OCI-LY3 (cell line): ENCODE measurements at regions not wholly inside any gene's neighbourhood (a gene's known extent, or its start where the extent isn't known, plus 50 kb on each side); places are given as distances from the start of the nearest gene placed in this dataset.

Source experiments
- H2AFZ ChIP-seq: fragments of 200-600, 300-600 bp; shearing (Covaris generic); 2 replicates; pipeline ENCODE4 v1.6.0; 2014; ENCODE audit warnings: antibody characterized with exemption, low read depth, low read length
- H3K27ac ChIP-seq: fragments of 200-600, 300-600 bp; sonication (generic); 2 replicates; pipeline ENCODE4 v1.5.1; 2014; ENCODE audit warnings: mild to moderate bottlenecking, low read length, moderate library complexity, mixed read lengths
- H3K27me3 ChIP-seq: fragments of 200-600, 300-600 bp; sonication (generic); 2 replicates; pipeline ENCODE4 v1.6.1; 2014; ENCODE audit warnings: low read depth, low read length, mixed read lengths
- H3K36me3 ChIP-seq: fragments of 200-600, 300-600 bp; sonication (generic); replicated peaks from 2 replicates; pipeline ENCODE3; 2014; ENCODE audit warnings: low read depth, low read length, mixed read lengths
- H3K4me1 ChIP-seq: fragments of 300-600, 200-600 bp; sonication (generic); 2 replicates; pipeline ENCODE4 v1.6.1; 2014; ENCODE audit warnings: low read length, mixed read lengths
- H3K4me2 ChIP-seq: fragments of 200-600, 300-600 bp; sonication (generic); 2 replicates; pipeline ENCODE4 v1.6.1; 2014; ENCODE audit warnings: low read length, mixed read lengths
- H3K4me3 ChIP-seq: fragments of 300-600, 200-600 bp; sonication (generic); 2 replicates; pipeline ENCODE4 v1.5.1; 2014; ENCODE audit warnings: antibody characterized with exemption, mild to moderate bottlenecking, low read length, moderate library complexity
- H3K79me2 ChIP-seq: fragments of 300-600, 200-600 bp; shearing (Covaris generic); 2 replicates; pipeline ENCODE4 v1.6.1; 2014; ENCODE audit warnings: mild to moderate bottlenecking, low read length, mixed read lengths
- H3K9ac ChIP-seq: fragments of 300-600, 200-600 bp; shearing (Covaris generic); 2 replicates; pipeline ENCODE4 v1.6.0; 2014; ENCODE audit warnings: mild to moderate bottlenecking, low read length, moderate library complexity
- H3K9me3 ChIP-seq: fragments of 200-600, 300-600 bp; shearing (Covaris generic); 2 replicates; pipeline ENCODE4 v1.6.1; 2014; ENCODE audit warnings: low read length, mixed read lengths; ENCODE audit not compliant: insufficient read depth
- H4K20me1 ChIP-seq: fragments of 200-600, 300-600 bp; sonication (generic); 2 replicates; pipeline ENCODE4 v1.6.1; 2016; ENCODE audit warnings: low read length, mixed read lengths; ENCODE audit not compliant: insufficient read depth
- EZH2phosphoT487 ChIP-seq: fragments of 200-600 bp; shearing (Covaris generic); IDR thresholded peaks from 2 replicates; pipeline ENCODE4 v1.6.1; 2018; ENCODE audit warnings: antibody characterized with exemption, mixed run types, low read depth
- TF ChIP-seq, protein P1 (sequence below): fragments of 200-600, 300-600 bp; sonication (generic); IDR thresholded peaks from 2 replicates; pipeline ENCODE4 v1.5.1; 2014; ENCODE audit warnings: antibody characterized with exemption, low read length, low read depth

DNA sequence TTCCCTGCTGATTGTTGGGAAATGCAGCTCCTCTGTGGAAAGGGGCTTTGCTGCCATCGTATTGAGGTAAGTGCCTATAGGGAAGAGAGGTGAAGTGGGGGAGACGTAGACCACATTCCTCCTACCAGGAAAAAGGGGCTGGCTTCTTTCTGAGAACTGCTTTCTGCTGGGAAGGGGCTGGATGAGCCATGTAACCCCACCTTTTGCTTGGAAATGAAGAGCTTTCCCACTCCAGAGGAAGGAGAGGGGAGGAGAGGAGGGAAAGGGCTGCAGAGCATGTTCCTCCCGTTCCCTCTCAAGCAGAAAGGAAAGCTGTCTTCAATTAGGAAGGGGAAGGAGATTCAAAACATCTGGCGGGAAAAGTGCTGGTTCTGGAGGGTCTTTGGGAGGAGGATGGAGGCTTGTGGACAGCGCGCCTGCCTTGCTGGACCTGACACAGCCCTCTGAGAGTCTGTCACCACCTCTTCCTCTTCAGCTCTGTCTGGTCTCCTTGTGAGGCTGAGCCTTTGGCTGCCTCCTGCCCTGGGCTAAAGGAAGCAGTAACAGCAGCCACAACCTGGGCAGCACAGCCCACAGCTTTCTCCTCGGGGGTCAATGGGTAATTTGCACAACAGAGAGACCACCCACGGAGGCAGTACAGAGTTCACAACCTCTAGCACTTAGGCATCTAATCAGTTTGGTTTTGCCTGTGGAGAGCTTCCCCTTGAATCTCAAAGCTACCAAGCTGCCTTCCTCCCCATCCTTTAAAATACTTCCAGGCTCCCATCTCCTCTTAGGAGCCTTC lies 410.0 kb upstream of the TNP1 start:
- no peaks in the 10 kb centered on the region for H3K79me2 ChIP-seq
- H3K9me3 ChIP-seq: no peaks in the 10 kb centered on the region
- H3K9ac ChIP-seq: no peak overlapping the region
- H3K27me3 ChIP-seq: no peaks in the 10 kb centered on the region
- H3K4me1 ChIP-seq: no peaks in the 10 kb centered on the region
- H2AFZ ChIP-seq: no peak overlapping the region
- no peak overlapping the region for H3K27ac ChIP-seq
- H3K4me3 ChIP-seq: no peak overlapping the region
- no peak overlapping the region for H3K4me2 ChIP-seq
- H4K20me1 ChIP-seq: no peaks in the 10 kb centered on the region
- no peaks in the 10 kb centered on the region for H3K36me3 ChIP-seq
- TF ChIP-seq, protein P1, sequence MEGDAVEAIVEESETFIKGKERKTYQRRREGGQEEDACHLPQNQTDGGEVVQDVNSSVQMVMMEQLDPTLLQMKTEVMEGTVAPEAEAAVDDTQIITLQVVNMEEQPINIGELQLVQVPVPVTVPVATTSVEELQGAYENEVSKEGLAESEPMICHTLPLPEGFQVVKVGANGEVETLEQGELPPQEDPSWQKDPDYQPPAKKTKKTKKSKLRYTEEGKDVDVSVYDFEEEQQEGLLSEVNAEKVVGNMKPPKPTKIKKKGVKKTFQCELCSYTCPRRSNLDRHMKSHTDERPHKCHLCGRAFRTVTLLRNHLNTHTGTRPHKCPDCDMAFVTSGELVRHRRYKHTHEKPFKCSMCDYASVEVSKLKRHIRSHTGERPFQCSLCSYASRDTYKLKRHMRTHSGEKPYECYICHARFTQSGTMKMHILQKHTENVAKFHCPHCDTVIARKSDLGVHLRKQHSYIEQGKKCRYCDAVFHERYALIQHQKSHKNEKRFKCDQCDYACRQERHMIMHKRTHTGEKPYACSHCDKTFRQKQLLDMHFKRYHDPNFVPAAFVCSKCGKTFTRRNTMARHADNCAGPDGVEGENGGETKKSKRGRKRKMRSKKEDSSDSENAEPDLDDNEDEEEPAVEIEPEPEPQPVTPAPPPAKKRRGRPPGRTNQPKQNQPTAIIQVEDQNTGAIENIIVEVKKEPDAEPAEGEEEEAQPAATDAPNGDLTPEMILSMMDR: no peak
- no peak for TF ChIP-seq EZH2phosphoT487

DNA sequence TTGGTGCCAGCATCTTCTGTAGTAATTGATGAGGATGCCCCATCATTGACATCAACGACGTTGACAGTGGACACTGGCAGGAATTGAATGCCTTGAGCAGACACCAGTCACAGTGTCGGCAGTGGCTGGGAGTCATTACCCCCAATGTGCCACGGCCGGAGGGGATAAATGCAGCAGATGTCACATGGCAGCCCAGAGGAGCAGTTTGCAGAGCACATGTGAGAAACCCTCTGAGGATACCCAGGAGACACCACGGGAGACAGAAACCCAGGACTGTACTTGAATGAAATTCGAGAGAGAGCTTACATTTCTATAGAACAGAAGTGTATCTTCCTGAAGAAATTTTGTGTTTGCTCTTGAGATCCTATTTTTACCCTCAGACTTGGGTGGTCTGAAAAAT lies 409.1 kb upstream of the TNP1 start:
- H3K4me2 ChIP-seq: no peak overlapping the region
- no peaks in the 10 kb centered on the region for H4K20me1 ChIP-seq
- H2AFZ ChIP-seq: no peak overlapping the region
- H3K36me3 ChIP-seq: no peaks in the 10 kb centered on the region
- H3K4me1 ChIP-seq: no peaks in the 10 kb centered on the region
- H3K4me3 ChIP-seq: no peak overlapping the region
- no peaks in the 10 kb centered on the region for H3K27me3 ChIP-seq
- no peak overlapping the region for H3K27ac ChIP-seq
- H3K9me3 ChIP-seq: no peaks in the 10 kb centered on the region
- no peak overlapping the region for H3K9ac ChIP-seq
- TF ChIP-seq, protein P1: no peak
- TF ChIP-seq EZH2phosphoT487: no peak
- no peaks in the 10 kb centered on the region for H3K79me2 ChIP-seq

GRCh38 chr2:217267758-217268157 lies 407.9 kb upstream of the TNP1 start:
- Histone ChIP-seq H3K27ac (no peak overlapping the region), H3K9ac (no peak overlapping the region), H3K4me3 (no peak overlapping the region), H3K27me3 (no peaks in the 10 kb centered on the region), H3K79me2 (no peaks in the 10 kb centered on the region), H3K4me2 (no peak overlapping the region), H3K9me3 (no peaks in the 10 kb centered on the region), H3K4me1 (no peaks in the 10 kb centered on the region), H3K36me3 (no peaks in the 10 kb centered on the region), H2AFZ (no peak overlapping the region), H4K20me1 (no peaks in the 10 kb centered on the region)
- no peak for TF ChIP-seq EZH2phosphoT487
- TF ChIP-seq, protein P1: no peak

DNA sequence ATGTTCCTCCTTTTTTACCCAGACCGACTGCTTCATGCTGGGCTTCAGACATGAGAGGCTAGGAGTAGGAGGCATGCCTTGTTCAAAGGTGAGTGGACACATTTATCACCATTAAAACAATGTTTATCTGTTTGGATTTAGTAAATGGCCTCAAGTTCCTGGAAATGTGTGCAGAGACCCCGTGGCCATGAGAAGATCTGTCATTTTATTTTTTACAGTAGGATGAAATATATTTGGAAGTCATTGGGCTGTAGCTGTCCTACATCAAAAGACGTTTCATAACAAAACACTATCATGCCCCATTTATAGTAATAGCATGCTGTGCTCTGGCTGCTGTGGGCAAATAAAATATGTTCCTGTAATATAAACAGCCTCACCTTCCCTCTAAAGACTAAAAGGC lies 403.9 kb upstream of the TNP1 start:
- H2AFZ ChIP-seq: no peak overlapping the region
- no peaks in the 10 kb centered on the region for H3K4me1 ChIP-seq
- H3K27ac ChIP-seq: no peak overlapping the region
- H3K27me3 ChIP-seq: no peaks in the 10 kb centered on the region
- TF ChIP-seq, protein P1: no peak
- no peak for TF ChIP-seq EZH2phosphoT487
- no peak overlapping the region for H3K4me3 ChIP-seq
- no peaks in the 10 kb centered on the region for H3K79me2 ChIP-seq
- no peaks in the 10 kb centered on the region for H3K9me3 ChIP-seq
- no peaks in the 10 kb centered on the region for H4K20me1 ChIP-seq
- H3K36me3 ChIP-seq: no peaks in the 10 kb centered on the region
- H3K4me2 ChIP-seq: no peak overlapping the region
- H3K9ac ChIP-seq: no peak overlapping the region
